ENCODE measurements at regions not wholly inside any gene's neighbourhood (a gene's known extent, or its start where the extent isn't known, plus 50 kb on each side); places are given as distances from the start of the nearest gene placed in this dataset.
A peak's percentile ranks its signal among the peaks of the same experiment; 100 is the strongest.

- Histone ChIP-seq H3K27ac (no peak overlapping the region), H3K4me3 (no peak overlapping the region), H3K4me1 (replicated peaks in 1 of 2) (no peaks in the 10 kb centered on the region)
- in situ Hi-C loops (cut with MboI; ENCODE audit: low pct_unique_long_range_greater_than_20kb in 2 of 9, low sequenced_read_pairs in 9 of 9, unreplicated experiment in 9 of 9) = no loop called here
- WGBS, 10 experiments = 58 to 100% (median 100%) methylated on average over 1 to 2 of the region's 5 CpGs; no CpG with 5 or more reads in 5 of the 10 experiments
- ATAC-seq (replicated peaks in 6 of 8) = no peak
Measured at GRCh38 chr6:12386816-12387215, 96.7 kb downstream of the EDN1 start.

- Histone ChIP-seq H3K4me1 (replicated peaks in 1 of 2) (no peaks in the 10 kb centered on the region), H3K27ac (no peak overlapping the region), H3K4me3 (no peak overlapping the region)
- in situ Hi-C loops (cut with MboI; ENCODE audit: low pct_unique_long_range_greater_than_20kb in 2 of 9, low sequenced_read_pairs in 9 of 9, unreplicated experiment in 9 of 9) = no loop called here
- ATAC-seq (replicated peaks in 6 of 8) = no peak
- WGBS, 10 experiments = 50 to 100% (median 82%) methylated on average over 1 to 3 of the region's 3 CpGs
Measured at GRCh38 chr6:12391472-12391871, 101.3 kb downstream of the EDN1 start.

DNA sequence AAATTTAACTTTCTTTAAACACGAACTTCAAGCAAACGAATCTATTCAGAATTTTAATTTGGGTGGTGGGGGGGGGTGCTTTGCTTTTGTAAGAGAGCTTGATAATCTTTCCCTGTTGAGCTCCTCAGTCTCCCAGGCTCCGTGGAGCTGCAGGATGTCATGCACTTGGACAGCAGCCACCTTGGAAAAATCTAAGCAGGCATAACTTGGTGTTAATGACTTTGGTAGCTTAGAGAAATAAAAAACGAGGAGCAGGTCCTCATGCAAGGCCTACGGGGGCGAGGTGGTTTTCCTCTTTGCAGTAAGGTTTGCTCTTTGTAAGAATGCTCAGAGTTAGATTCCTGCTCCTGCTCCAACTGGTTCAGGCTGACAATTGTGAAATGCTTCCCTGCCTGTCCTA lies 102.3 kb downstream of the EDN1 start:
- Histone ChIP-seq H3K27ac (no peak overlapping the region), H3K4me3 (no peak overlapping the region), H3K4me1 (replicated peaks in 1 of 2) (no peaks in the 10 kb centered on the region)
- in situ Hi-C loops (cut with MboI; ENCODE audit: low pct_unique_long_range_greater_than_20kb in 2 of 9, low sequenced_read_pairs in 9 of 9, unreplicated experiment in 9 of 9) = no loop called here
- WGBS, 10 experiments = 20 to 78% (median 37%) methylated on average over 2 to 6 of the region's 6 CpGs; no CpG with 5 or more reads in 3 of the 10 experiments
- ATAC-seq (replicated peaks in 6 of 8) = peak in 1 of 8 experiments; percentile 49

GRCh38 chr6:12393100-12393499 lies 102.9 kb downstream of the EDN1 start:
- in situ Hi-C loops (cut with MboI; ENCODE audit: low pct_unique_long_range_greater_than_20kb in 2 of 9, low sequenced_read_pairs in 9 of 9, unreplicated experiment in 9 of 9) = no loop called here
- Histone ChIP-seq H3K27ac (no peak overlapping the region), H3K4me3 (no peak overlapping the region), H3K4me1 (replicated peaks in 1 of 2) (no peaks in the 10 kb centered on the region)
- no peak for ATAC-seq (replicated peaks in 6 of 8)
- 71 to 100% (median 89%) methylated on average over 1 of the region's 1 CpG; no CpG with 5 or more reads in 3 of the 10 experiments for WGBS, 10 experiments

DNA sequence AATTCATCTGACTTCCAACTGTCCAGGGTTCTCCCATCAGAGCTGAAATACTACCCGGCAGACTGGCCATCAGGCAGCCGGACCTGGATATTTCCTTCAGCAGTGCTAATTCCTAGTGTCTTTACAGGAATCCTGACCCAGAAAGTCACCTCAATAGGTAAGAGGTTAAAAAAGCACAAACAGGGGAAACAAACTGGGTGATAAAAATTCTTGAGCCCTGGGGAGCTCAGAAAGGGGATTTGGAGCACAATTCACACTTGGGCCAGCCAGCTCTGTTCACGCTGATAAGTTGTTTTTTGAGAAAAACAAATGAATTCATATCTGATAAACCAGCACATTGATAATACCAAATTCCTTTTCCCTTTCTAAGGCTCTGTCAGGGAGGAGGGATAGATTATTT lies 104.0 kb downstream of the EDN1 start:
- no peak overlapping the region for H3K4me3 ChIP-seq
- no peak for ATAC-seq (replicated peaks in 6 of 8)
- WGBS, 10 experiments = 90 to 100% (median 100%) methylated on average over 1 to 3 of the region's 3 CpGs; no CpG with 5 or more reads in 3 of the 10 experiments
- no peaks in the 10 kb centered on the region for H3K4me1 ChIP-seq (replicated peaks in 1 of 2)
- no peak overlapping the region for H3K27ac ChIP-seq
- in situ Hi-C loops (cut with MboI; ENCODE audit: low pct_unique_long_range_greater_than_20kb in 2 of 9, low sequenced_read_pairs in 9 of 9, unreplicated experiment in 9 of 9) = no loop called here

DNA sequence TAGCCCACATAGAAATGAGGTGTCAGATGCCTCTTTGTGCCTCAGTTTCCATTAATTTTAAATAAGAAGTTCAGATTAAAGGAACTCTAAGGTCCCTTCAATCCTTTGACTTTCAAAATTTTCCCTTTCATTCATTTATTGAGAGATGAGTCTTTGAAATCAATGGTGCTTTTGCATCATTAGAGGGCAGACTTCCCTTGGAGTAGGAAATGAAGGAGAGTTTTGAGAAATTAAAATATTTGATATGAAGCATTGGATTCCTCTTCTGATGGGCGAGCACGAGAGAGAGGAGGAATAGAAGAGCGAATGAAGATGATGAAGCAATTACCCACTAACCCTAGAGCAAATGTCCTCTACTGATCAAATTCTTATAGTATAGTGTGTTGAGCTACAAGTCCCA lies 105.7 kb downstream of the EDN1 start:
- WGBS, 10 experiments = 16 to 100% (median 89%) methylated on average over 1 to 3 of the region's 3 CpGs; no CpG with 5 or more reads in 1 of the 10 experiments
- no peaks in the 10 kb centered on the region for H3K4me1 ChIP-seq (replicated peaks in 1 of 2)
- ATAC-seq (replicated peaks in 6 of 8) = no peak
- no peak overlapping the region for H3K27ac ChIP-seq
- no peak overlapping the region for H3K4me3 ChIP-seq
- in situ Hi-C loops (cut with MboI; ENCODE audit: low pct_unique_long_range_greater_than_20kb in 2 of 9, low sequenced_read_pairs in 9 of 9, unreplicated experiment in 9 of 9) = no loop called here

DNA sequence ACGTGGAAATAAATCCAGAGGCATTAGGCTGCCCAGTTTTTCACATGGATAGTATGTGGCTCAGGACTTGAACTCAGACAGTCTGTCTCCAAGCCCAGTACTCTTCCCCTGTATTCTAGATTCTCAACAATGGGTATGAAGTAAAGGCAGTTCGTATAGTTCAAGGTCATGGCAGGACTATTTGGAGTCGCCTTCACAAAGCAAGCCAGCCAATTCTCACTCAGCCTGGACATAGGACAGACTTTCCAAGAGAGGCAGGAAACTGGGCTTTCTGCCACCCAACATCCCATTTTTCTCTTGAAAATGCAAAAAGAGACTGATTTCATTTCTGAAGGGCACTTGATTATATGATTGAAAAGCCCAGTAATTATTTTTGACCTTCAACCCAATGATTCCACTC lies 111.0 kb downstream of the EDN1 start:
- no peak for ATAC-seq (replicated peaks in 6 of 8)
- in situ Hi-C loops (cut with MboI; ENCODE audit: low pct_unique_long_range_greater_than_20kb in 2 of 9, low sequenced_read_pairs in 9 of 9, unreplicated experiment in 9 of 9) = no loop called here
- H3K27ac ChIP-seq = no peak overlapping the region
- WGBS, 10 experiments = 37 to 100% (median 88%) methylated on average over 1 to 3 of the region's 3 CpGs; no CpG with 5 or more reads in 6 of the 10 experiments
- no peak overlapping the region for H3K4me3 ChIP-seq
- H3K4me1 ChIP-seq (replicated peaks in 1 of 2) = no peaks in the 10 kb centered on the region

- ATAC-seq (replicated peaks in 6 of 8) = peak in 2 of 8 experiments; percentile 61 to 75
- 6 to 92% (median 85%) methylated on average over 1 to 2 of the region's 2 CpGs; no CpG with 5 or more reads in 4 of the 10 experiments for WGBS, 10 experiments
- no peaks in the 10 kb centered on the region for H3K4me1 ChIP-seq (replicated peaks in 1 of 2)
- H3K4me3 ChIP-seq = no peak overlapping the region
- no peak overlapping the region for H3K27ac ChIP-seq
- in situ Hi-C loops (cut with MboI; ENCODE audit: low pct_unique_long_range_greater_than_20kb in 2 of 9, low sequenced_read_pairs in 9 of 9, unreplicated experiment in 9 of 9) = no loop called here
Measured at GRCh38 chr6:12403201-12403826, 113.2 kb downstream of the EDN1 start.

DNA sequence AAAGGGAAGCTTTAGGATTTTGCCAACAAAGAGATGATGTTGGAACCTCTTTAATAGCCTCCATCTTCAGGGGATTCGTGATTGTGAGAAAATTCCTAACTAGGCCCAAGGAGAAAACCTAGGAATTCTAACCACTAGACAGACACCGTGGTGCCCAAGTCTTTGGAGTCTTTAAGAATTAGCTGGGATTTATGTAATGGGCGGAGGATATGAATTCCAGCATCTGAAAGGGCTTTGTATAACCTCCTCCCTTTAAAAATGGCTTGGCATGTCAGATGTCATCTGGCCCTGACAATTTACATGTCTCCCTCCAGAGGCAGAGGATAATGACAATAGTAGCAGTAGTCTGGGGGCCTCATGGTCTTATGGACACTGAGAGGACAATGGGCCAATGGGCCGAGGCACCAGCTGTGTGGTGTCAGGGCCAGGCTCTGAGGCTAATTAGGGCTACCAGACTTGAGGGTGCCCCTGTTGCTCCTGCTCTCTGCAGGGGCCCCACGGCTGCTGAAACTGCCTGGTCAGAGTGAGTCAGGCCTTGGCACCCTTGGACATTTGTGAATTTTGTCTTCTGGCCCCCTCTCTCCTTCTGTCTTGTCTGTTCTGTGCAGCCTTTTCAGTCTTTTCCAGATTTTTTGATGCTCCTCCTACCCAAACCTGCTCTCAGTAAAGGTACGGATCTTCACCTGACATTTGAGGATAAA lies 113.9 kb downstream of the EDN1 start:
- Histone ChIP-seq H3K4me3 (no peak overlapping the region), H3K27ac (no peak overlapping the region), H3K4me1 (replicated peaks in 1 of 2) (no peaks in the 10 kb centered on the region)
- peak in 3 of 8 experiments; percentile 21 to 76 (median 51) for ATAC-seq (replicated peaks in 6 of 8)
- in situ Hi-C loops (cut with MboI; ENCODE audit: low pct_unique_long_range_greater_than_20kb in 2 of 9, low sequenced_read_pairs in 9 of 9, unreplicated experiment in 9 of 9) = no loop called here
- WGBS, 10 experiments = 9 to 95% (median 67%) methylated on average over 1 to 5 of the region's 6 CpGs; no CpG with 5 or more reads in 1 of the 10 experiments

GRCh38 chr6:12404651-12405050 lies 114.5 kb downstream of the EDN1 start:
- Histone ChIP-seq H3K27ac (no peak overlapping the region), H3K4me3 (no peak overlapping the region), H3K4me1 (replicated peaks in 1 of 2) (no peaks in the 10 kb centered on the region)
- in situ Hi-C loops (cut with MboI; ENCODE audit: low pct_unique_long_range_greater_than_20kb in 2 of 9, low sequenced_read_pairs in 9 of 9, unreplicated experiment in 9 of 9) = no loop called here
- WGBS, 10 experiments = 7 to 100% (median 33%) methylated on average over 1 of the region's 1 CpG; no CpG with 5 or more reads in 1 of the 10 experiments
- no peak for ATAC-seq (replicated peaks in 6 of 8)

DNA sequence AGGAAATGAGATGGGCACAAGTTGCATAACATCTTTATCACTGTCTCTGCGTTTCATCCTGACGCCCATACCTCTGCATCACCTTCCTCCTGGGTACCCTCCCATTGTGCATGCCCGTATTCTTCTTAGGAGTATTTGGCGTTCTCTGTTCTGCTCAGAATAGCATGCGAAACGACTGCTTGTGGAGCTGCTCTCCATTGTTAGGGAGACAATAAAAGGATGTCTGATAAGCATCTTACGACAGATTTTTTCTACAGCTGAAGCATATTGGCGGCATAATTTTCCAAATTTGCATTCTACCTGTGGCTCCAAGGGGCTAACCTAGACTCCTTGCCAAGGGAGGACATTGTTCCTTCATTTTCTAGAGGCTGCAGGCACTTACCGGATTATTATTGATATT lies 118.6 kb downstream of the EDN1 start:
- H3K4me3 ChIP-seq = no peak overlapping the region
- no peak for ATAC-seq (replicated peaks in 6 of 8)
- H3K27ac ChIP-seq = no peak overlapping the region
- no peaks in the 10 kb centered on the region for H3K4me1 ChIP-seq (replicated peaks in 1 of 2)
- WGBS, 10 experiments = 61 to 100% (median 86%) methylated on average over 1 to 8 of the region's 9 CpGs; no CpG with 5 or more reads in 1 of the 10 experiments
- in situ Hi-C loops (cut with MboI; ENCODE audit: low pct_unique_long_range_greater_than_20kb in 2 of 9, low sequenced_read_pairs in 9 of 9, unreplicated experiment in 9 of 9) = no loop called here

DNA sequence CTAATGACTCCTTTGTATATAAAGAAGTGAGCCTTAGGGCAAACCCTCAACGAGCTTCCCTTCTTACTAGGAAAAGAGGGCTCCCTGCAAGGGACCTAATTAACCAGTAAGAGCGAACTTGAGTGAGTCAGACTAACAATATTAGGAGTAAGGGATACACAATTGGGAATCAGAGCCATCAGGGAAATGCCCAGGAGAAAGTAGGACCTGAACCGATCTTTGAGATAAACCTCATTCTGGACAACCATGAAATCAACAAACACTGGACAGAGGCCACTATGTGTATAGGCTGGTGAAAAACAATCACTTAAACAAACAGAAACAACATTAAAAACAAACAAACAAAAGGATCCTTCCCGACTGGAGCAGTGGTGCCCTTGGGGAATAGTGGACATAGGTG lies 120.8 kb downstream of the EDN1 start:
- no peaks in the 10 kb centered on the region for H3K4me1 ChIP-seq (replicated peaks in 1 of 2)
- H3K4me3 ChIP-seq = no peak overlapping the region
- in situ Hi-C loops (cut with MboI; ENCODE audit: low pct_unique_long_range_greater_than_20kb in 2 of 9, low sequenced_read_pairs in 9 of 9, unreplicated experiment in 9 of 9) = no loop called here
- no peak overlapping the region for H3K27ac ChIP-seq
- WGBS, 10 experiments = 46 to 95% (median 71%) methylated on average over 2 to 4 of the region's 4 CpGs; no CpG with 5 or more reads in 1 of the 10 experiments
- ATAC-seq (replicated peaks in 6 of 8) = no peak

DNA sequence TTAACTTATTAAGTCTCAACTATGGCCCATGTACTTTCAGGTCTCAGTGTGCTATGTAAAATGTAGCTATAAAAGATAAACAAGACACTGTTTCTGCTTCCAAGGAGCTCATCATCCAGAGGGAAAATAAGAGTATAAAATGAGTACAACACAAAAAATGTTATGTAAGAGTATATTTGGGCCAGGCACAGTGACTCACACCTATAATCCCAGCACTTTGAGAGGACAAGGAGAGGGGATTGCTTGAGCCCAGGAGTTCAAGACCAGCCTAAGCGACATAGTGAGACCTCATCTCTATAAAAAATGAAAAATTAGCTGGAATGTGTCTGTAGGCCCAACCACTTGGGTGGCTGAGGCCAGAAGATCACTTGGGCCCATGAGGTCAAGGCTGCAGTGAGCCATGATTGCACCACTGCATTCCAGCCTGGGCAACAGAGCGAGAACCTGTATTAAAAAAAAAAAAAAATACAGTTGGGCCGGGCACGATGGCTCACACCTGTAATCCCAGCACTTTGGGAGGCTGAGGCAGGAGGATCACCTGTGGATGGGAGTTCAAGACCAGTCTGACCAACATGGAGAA lies 124.0 kb downstream of the EDN1 start:
- Histone ChIP-seq H3K4me1 (replicated peaks in 1 of 2) (no peaks in the 10 kb centered on the region), H3K27ac (no peak overlapping the region), H3K4me3 (no peak overlapping the region)
- 60 to 100% (median 91%) methylated on average over 1 to 3 of the region's 4 CpGs; no CpG with 5 or more reads in 2 of the 10 experiments for WGBS, 10 experiments
- ATAC-seq (replicated peaks in 6 of 8) = no peak
- in situ Hi-C loops (cut with MboI; ENCODE audit: low pct_unique_long_range_greater_than_20kb in 2 of 9, low sequenced_read_pairs in 9 of 9, unreplicated experiment in 9 of 9) = no loop called here
